ENCODE measurements at regions not wholly inside any gene's neighbourhood (a gene's known extent, or its start where the extent isn't known, plus 50 kb on each side); places are given as distances from the start of the nearest gene placed in this dataset.

- intact Hi-C loops (cut with micrococcal nuclease): no loop called here
- no peaks in the 10 kb centered on the region for H3K27me3 ChIP-seq (ENCODE audit: low read depth)
- H3K27ac ChIP-seq (replicated peaks): no peak overlapping the region
- no peaks in the 10 kb centered on the region for H3K36me3 ChIP-seq
- peaks cover 32% of the 10 kb centered on the region for H3K9me3 ChIP-seq (replicated peaks)
- no peak overlapping the region for H3K4me3 ChIP-seq
- H3K4me1 ChIP-seq: no peaks in the 10 kb centered on the region
- no peak for DNase-seq
- TF ChIP-seq CTCF (IDR thresholded peaks at IDR 0.05; ENCODE audit: borderline replicate concordance): no peak
These were observed 551.1 kb downstream of the CAAP1 start for GRCh38 chr9:26341545-26341944.

GRCh38 chr9:26339796-26340195 is 552.8 kb downstream of the CAAP1 start:
- peaks cover 19% of the 10 kb centered on the region for H3K9me3 ChIP-seq (replicated peaks)
- H3K27me3 ChIP-seq (ENCODE audit: low read depth): no peaks in the 10 kb centered on the region
- intact Hi-C loops (cut with micrococcal nuclease): no loop called here
- H3K4me1 ChIP-seq: no peaks in the 10 kb centered on the region
- no peaks in the 10 kb centered on the region for H3K36me3 ChIP-seq
- no peak overlapping the region for H3K4me3 ChIP-seq
- no peak for TF ChIP-seq CTCF (IDR thresholded peaks at IDR 0.05; ENCODE audit: borderline replicate concordance)
- DNase-seq: no peak
- no peak overlapping the region for H3K27ac ChIP-seq (replicated peaks)

DNA sequence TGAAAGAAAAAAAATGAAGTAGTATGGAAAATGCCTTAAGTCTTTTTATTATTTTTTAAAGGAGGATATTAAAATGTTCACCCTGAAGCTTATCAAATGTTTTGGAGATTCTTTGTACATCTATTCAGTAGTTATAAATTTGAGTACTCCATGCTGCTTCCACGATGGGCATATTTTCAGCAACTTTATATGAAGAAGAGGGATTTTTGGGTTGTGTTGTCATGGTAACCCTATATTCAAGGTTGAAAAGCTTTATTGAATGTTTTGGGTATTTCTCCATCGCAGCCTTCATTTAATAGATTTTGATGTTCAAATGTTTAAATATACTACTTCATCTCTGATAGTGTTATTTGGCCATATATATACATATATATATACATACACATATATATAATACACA is 557.5 kb downstream of the CAAP1 start:
- intact Hi-C loops (cut with micrococcal nuclease): no loop called here
- no peak for TF ChIP-seq CTCF (IDR thresholded peaks at IDR 0.05; ENCODE audit: borderline replicate concordance)
- no peak overlapping the region for H3K4me3 ChIP-seq
- no peaks in the 10 kb centered on the region for H3K4me1 ChIP-seq
- H3K27me3 ChIP-seq (ENCODE audit: low read depth): no peaks in the 10 kb centered on the region
- H3K36me3 ChIP-seq: no peaks in the 10 kb centered on the region
- H3K9me3 ChIP-seq (replicated peaks): no peaks in the 10 kb centered on the region
- DNase-seq: no peak
- H3K27ac ChIP-seq (replicated peaks): no peak overlapping the region

DNA sequence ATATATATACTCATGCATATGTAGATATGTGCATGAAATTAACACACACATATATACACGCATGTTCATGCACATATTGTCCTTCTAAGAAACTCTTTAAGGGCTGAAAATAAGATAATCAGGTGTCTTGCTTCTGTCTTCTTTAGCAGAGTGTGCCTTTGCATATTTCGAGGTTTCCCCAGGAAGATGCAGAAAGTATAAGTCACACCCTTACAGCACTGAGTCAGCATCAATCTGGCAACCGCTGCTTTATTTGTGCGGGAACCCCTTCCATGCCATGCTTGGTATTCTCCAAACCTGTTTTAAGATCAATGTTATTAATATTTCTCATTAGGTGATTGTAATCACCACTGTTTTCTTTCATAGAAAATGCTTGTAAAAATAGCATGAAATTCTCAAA is 557.9 kb downstream of the CAAP1 start:
- no peak for TF ChIP-seq CTCF (IDR thresholded peaks at IDR 0.05; ENCODE audit: borderline replicate concordance)

DNA sequence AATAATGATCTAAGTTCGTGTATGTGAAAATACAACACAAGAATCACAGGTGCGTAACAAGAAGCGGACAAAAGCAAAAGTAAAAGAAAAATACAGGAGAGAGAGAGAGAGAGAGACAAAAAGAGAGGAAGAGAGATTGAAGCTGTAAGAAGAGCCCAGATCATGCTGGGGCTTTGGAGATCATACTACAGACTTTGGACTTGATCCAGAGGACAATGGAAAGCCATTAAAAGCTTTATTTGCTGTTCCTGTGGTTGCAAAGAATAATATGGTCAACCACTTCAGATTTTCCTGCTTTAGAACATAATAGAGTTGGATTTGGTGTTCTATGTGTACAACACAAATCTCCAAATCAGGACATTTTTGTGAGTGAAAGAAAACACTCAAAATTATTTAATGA is 561.4 kb downstream of the CAAP1 start:
- Histone ChIP-seq H3K36me3 (no peaks in the 10 kb centered on the region), H3K27me3 (ENCODE audit: low read depth) (no peaks in the 10 kb centered on the region), H3K4me1 (no peaks in the 10 kb centered on the region), H3K27ac (replicated peaks) (no peak overlapping the region), H3K4me3 (no peak overlapping the region), H3K9me3 (replicated peaks) (no peaks in the 10 kb centered on the region)
- no peak for TF ChIP-seq CTCF (IDR thresholded peaks at IDR 0.05; ENCODE audit: borderline replicate concordance)
- intact Hi-C loops (cut with micrococcal nuclease): no loop called here
- DNase-seq: no peak

More for the DNA sequence above, 557.9 kb downstream of the CAAP1 start:
- DNase-seq: no peak
- intact Hi-C loops (cut with micrococcal nuclease): no loop called here
- H3K9me3 ChIP-seq (replicated peaks): no peaks in the 10 kb centered on the region
- H3K4me3 ChIP-seq: no peak overlapping the region
- no peaks in the 10 kb centered on the region for H3K27me3 ChIP-seq (ENCODE audit: low read depth)
- H3K4me1 ChIP-seq: no peaks in the 10 kb centered on the region
- H3K27ac ChIP-seq (replicated peaks): no peak overlapping the region
- no peaks in the 10 kb centered on the region for H3K36me3 ChIP-seq

- no peak overlapping the region for H3K4me3 ChIP-seq
- no peak for DNase-seq
- no peak overlapping the region for H3K27ac ChIP-seq (replicated peaks)
- H3K9me3 ChIP-seq (replicated peaks): no peaks in the 10 kb centered on the region
- no peak for TF ChIP-seq CTCF (IDR thresholded peaks at IDR 0.05; ENCODE audit: borderline replicate concordance)
- H3K36me3 ChIP-seq: no peaks in the 10 kb centered on the region
- no peaks in the 10 kb centered on the region for H3K27me3 ChIP-seq (ENCODE audit: low read depth)
- intact Hi-C loops (cut with micrococcal nuclease): no loop called here
- H3K4me1 ChIP-seq: no peaks in the 10 kb centered on the region
These were observed 562.6 kb downstream of the CAAP1 start for GRCh38 chr9:26329974-26330373.
